ENCODE measurements at regions not wholly inside any gene's neighbourhood (a gene's known extent, or its start where the extent isn't known, plus 50 kb on each side); places are given as distances from the start of the nearest gene placed in this dataset.
"Not testable (repeated sequence)": the region's sequence is repeated elsewhere in the genome, so short reads cannot be mapped to it uniquely, and the experiment has no call there.

DNA sequence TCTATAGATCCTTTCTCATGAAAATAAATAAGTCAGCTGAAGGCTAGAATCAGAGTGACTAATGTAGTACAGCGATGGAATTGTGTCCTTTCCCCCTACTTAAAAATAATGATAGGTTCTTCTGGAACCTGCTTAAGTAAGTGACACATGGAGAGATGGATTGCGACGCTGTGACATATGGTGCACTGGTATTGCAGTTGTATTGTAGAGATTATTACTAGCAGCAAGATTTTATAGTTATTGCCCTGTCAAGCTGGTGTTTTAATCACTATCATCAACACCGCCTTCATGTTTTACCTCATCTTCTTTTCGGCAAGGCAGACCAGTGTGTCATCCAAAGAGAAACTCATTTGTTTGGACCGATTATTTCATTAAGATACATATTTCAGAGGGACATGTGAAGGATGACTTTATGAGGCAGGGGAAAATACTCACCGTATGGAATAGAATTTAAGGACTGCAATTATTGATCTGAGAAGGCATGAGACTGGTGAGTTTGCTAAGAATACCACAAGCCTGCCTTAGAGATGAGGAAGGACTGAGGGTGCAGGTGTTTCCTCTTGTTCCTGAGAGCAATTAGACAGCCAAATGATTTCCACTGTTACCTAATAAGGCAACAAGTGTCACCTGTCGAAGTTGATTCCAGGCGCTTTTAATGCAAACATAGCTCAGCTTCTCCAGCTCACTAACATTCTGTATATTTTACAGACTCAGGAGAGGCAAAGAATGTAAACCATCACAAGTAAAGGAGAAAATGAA, 1855.5 kb downstream of the MAT2B start:
- no peak for DNase-seq

DNA sequence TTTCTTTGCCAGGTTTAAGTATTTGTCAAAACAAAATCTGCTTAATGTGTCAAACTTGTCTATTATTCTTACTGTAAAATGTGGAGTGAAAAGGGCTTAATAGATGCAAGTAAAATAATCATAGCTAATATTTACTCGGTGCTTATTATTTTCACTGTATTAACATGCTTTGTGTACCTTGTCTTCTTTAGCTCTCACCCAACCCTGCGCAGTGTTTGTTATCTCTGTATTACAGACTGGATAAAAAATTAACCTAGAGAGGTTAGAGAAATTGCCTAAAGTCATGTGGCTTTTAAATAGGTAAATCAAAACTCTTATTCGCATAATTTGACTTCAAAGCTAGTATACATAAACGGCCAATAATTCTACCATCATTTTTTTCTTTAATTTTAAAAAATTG, 1864.8 kb downstream of the MAT2B start:
- no peak for DNase-seq

DNA sequence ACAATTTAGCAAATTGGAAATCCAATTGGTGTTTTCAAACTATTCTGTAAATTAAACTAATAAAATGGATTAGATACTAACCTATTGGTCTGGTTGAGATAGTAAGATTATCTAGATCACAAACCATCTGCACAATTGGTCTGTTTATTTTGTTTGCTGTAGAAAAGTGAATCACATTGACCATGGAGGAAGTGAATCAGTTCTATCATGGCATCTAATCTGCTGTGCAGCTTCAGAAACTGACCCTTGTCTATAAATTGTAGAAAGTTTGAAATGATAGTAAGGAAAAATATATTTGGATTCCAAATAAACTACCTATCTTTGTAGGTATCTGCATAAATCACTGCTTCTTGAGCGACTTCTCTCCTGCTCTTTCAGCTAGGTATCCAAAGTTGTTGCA, 1865.4 kb downstream of the MAT2B start:
- no peak for DNase-seq

DNA sequence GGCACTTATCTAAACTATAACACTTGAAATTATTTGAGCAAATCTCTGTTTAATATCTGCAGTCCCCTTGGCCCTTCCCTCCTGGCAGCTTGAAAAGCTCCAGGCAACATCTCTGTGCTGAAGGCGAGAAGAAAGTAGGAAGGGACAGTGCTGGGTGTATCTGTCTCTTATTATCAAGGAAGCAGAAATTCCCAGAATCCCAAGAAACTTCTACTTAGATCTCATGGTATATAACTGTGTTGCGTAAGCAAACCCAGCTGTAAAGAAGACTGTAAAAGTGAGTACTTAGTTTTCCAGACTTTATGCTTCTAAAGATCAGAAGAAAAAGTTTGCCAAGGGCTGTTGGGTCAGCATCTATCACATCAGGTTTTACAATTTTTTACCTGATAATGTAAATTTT, 1869.8 kb downstream of the MAT2B start:
- no peak for DNase-seq

DNA sequence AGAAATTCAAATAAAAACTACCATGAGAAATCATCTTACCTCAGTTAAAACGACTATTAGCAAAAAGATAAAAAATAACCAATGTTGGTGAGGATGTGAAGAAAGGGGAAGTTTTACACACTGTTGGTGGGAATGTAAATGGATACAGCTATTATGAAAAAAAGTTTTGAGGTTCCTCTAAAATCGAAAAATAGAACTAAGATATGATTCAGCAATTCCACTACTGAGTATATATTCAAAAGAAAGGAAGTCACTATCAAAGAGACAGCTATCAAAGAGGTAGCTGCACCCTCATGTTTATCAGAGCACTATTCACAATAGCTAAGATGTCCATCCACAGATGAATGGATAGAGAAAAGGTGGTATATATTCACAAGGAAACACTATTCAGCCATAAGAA, 1888.4 kb downstream of the MAT2B start:
- no peak for DNase-seq

DNA sequence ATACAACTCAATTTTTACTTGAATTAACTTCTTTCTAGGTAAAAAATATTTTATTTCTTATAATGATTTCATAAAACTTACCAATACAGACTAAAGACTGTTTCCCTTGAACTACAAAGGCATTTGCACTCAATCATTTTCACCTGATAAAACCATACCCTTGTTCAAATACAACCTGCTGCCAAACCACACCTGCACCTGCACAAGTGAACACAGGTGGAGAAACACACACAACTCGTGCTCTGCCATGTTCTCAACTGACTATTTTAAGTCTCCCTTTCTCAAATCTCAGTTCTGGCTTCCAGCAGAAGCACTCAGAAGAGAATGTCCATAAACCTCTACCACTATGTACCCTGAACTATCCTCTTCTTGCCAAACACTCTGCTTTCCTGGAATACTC, 1892.1 kb downstream of the MAT2B start:
- no peak for DNase-seq

DNA sequence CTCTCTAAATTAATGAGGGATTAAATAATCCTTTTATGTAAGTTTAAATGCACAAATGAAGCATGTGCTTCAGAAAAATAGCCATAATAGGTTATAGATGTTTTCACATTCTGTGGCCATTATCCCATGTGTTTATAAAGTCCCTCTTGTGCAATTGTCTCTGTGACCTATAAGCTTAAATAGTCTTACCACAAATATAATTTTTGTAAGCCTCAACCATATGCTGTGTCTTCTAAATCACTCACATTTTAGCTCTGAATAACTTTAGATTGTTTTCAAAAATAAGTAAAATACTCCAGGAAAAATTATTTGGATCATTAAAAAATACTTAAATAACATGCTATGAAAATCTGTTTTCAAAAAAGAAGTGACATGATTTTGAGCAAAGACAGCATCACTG, 1894.7 kb downstream of the MAT2B start:
- no peak for DNase-seq

DNA sequence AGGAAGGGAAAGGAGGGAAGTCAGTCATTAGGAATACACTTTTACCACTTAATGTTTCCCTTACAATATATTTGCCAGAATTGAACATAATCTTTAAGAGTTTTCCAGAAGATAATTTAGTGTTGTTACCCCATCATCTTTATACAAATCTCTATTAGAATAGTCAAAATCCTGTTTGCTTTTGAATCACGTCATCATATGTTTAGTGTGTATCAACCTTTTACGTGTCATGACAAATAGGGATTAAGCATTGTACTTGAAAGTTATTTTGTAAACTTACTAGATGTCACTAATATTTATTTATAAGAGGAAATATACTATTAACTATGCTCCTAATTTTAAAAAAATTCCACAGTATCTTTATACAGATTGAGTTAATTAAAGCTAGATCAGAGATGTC, 1899.5 kb downstream of the MAT2B start:
- DNase-seq, result no peak

DNA sequence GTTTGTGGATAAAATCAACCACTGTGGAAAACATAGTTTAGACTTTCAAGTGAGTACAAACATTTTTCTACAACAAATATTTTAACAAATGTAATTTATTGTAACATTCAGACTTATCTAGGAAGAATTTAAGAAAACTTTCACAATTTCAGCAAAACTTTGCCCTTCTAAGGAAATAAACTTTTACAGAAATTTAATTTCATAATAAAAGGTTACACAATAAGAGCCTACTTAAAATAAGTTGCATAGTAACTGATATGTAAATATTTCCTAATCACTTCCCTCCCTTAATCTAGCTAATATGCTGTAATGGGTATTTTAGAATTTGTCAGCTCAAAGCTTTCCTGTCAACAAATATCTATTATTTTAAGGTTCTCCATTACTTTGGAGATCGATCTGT, 1899.9 kb downstream of the MAT2B start:
- no peak for DNase-seq

DNA sequence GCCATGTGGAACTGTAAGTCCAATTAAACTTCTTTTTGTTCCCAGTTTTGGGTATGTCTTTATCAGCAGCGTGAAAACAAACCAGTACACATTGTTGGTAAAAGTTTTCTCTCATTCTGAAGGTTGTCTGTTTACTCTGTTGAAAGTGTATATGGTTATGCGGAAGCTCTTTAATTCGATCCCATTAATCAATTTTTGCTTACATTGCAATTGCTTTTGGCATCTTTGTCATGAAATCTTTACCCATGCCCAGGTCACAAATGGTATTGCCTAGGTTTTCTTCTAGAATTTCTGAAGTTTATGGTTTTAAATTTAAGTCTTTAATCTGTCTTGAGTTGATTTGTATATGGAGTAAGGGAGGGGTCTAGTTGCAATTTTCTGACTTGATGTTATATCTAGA, 1901.9 kb downstream of the MAT2B start:
- no peak for DNase-seq

DNA sequence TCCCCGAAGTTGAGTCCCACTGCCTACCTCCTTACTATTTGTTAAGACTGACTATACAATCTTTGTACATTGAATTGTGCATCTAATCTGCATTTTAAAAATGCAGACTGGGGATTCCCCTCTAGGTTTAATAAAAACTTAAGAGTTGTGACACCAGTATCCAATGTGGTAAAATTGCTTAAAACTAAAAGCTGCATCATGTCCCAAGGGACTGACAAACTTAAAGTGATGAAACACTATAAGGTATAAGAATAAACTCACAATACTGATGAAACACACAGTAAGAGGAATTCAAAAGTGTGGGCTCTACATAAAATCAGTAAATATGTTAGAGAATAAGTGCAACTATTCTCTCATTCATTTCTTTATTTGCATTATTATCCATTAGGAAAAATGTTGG, 1905.1 kb downstream of the MAT2B start:
- no peak for DNase-seq

DNA sequence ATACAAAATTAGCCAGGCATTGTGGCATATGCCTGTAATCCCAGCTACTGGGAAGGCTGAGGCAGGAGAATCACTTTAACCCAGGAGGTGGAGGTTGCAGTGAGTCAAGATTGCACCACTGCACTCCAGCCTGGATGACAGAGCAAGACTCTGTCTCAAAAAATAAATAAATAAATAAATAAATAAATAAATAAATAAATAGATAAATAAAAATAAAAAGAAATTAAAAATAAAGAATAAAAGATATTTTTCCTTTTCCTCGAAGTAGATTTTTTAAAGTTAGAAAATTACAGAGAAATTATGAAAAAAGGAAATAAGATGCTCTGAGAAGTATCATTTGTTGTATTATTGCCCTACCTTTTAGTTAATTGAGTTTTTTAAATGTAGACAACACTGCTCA, 1906.1 kb downstream of the MAT2B start:
- not testable (repeated sequence) for DNase-seq

DNA sequence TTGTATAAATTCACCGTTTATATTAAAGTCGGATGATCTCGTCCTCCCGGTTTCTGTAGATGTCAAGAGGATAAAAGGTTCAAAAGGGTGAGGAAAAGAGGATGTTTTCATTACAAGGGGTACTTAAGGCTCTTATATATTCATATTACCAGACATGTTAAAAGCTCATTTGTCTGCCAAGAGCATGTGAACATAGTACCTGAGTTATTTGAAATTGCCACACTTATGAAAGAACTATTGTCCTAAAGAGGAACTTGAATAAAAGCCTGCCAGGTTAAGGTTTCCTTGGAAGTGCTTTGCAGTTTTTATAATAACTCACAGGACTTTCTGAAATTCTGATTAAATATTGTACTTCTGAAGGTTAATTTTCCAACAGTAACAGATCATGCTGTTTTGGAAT, 1915.1 kb downstream of the MAT2B start:
- no peak for DNase-seq

DNA sequence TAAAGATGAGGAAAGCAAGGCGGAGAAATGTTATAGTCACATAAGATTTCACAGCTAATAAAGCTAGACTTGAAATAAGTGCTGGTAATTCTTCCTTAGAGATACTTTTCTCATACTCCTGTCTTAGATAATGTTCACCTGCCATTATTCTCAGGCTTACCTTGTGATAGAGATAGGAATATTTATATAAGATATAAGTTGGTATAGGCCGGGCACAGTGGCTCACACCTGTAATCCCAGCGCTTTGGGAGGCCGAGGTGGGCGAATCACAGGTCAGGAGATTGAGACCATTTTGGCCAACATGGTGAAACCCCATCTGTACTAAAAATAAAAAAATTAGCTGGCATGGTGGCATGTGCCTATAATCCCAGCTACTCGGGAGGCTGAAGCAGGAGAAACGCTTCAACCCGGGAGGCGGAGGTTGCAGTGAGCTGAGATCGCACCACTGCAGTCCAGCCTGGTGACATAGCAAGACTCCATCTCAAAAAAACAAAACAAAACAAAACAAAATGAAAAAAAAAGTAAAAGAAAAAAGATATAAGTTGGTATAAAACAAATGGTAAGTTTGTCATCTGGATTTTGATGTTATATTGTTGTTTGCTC, 1918.4 kb downstream of the MAT2B start:
- DNase-seq, result no peak

DNA sequence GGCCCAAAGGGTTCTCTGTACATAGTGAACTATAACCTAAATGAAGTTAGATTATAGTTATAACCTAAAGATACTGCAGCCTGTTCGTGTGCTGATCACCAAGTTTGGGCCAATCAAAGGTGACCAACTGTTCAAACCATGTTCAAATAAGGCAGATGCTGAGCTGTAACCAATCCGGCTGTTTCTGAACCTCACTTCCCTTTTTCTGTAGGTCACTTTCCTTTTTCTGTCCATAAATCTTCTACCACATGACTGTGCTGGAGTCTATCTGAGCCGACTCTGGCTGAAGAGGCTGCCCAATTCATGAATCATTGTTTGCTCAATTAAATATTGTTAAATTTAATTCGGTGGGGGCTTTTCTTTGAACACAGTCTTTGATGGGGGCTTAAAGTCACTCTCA, 1920.2 kb downstream of the MAT2B start:
- DNase-seq, result no peak

DNA sequence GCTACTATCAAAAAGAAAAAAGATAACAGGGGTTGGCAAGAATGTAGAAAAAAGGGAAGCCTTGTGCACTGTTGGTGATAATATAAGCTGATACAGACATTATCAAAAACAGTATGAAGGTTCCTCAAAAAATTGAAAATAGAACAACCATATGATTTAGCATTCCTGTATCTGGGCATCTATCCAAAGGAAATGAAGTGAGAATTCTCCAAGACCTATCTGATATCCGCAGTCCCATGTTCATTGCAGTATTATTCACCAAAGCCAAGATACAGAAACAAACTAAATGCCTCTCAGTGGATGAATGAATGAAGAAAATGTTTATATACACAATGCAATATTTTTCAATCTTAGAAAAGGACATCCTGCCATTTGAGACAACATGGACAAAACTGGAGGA, 1943.3 kb downstream of the MAT2B start:
- DNase-seq, result no peak

DNA sequence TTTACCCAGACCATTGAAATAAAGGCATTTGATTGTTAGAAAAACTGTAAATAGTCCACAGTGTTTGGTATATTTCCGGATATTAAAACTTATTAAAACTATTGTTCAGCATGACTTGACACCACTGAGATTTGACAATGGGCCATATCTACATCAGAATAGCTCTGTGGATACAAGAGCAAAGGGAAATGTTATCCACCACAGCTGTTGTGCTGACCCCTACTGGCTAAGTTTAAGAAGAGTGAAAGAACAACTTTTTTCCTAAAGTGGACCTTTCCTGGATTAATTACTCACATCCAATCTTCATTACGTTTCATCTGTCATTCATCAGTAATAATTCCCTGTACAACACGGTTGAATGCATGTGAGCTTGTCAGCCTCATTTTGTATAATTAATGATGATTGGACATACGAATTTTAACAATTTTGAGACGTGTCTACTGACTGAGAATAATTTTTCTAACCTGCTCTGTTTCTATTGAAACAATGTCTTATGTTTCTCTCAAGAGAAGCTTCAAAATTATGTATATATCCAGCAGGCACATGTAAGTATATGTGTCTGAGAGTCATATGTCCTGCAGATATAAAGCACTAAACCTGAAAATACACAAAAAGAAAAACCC, 1952.6 kb downstream of the MAT2B start:
- no peak for DNase-seq

DNA sequence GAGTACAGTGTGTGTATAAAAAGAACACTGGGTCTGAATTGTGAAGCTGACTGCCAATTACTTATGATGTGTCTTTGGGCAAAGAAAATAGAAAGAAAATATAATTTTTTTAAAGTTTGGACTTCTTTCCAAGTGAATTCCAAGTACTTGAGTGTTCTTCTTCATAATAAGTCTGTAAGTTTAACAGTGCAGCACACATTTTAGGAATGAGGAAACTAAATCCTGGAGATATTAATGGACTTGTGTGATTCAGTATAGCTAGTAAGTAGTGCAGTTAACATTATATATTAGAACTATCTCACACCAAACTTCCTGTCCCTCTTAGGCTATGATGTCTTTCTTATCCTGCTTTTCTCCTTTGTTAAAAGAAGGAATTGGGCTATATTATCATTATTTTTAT, 1953.8 kb downstream of the MAT2B start:
- no peak for DNase-seq

DNA sequence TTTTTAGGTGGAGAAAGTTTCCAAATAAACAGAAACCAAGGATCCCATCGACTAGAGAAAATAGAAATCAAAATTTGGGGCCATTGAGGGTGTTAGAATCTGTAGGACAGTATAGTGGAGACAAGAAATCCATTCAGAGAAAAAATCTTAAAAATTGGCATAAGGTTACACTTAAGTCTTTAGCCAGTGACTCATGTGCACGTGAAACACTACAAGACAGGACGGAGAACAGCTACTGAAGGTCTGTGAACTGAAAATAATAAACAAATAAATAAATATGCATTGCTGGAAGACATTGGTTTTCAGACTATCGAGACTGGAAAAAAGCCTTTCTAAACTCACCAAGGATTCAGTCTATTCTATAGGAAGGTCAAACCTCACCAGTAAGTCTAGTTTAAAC, 1955.5 kb downstream of the MAT2B start:
- DNase-seq, result no peak

DNA sequence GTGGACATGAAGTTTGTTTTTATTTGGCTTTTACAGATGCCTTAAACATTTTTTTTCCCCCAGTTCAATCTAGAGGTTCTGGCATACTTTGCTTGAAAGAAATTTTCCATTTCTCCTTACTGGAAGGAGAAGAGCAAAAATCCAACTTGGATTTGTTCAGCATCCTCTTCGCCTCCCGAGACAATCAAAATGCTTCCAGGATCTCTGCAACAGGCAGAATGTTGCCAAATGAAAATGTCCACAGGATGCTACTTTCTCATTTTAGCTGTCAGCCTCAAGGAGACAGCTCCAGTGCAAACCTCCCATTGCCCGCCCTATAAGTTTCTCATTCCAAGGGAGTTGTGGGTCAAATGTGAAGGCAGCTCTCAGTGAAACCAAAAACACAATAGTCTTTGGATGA, 1972.1 kb downstream of the MAT2B start:
- DNase-seq, result no peak

DNA sequence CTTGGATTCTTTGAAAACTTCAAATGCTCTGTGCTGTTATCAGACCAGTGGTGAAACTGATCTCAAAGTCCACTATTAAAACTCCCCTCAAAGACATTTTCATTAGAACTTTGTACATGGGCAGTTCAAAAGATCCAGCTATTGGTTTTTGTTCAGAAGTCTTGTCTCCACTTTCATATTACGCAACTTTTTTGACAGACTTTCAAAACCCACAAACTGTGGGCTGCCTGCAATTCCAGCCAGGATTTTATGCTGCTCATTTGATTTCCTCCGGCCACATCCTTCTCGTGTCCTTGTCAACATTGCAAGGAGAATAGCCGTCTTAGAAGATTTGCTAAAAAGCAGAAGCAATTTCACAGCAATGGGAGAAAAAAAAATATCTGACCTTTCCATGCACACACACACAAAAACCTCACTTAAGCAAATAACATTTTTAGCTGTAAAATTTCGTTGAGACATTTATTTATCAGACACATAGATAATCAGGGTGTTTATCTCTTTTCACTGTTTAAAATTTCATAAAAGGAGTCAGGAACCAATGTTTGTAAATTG, 1990.5 kb downstream of the MAT2B start:
- no peak for DNase-seq

DNA sequence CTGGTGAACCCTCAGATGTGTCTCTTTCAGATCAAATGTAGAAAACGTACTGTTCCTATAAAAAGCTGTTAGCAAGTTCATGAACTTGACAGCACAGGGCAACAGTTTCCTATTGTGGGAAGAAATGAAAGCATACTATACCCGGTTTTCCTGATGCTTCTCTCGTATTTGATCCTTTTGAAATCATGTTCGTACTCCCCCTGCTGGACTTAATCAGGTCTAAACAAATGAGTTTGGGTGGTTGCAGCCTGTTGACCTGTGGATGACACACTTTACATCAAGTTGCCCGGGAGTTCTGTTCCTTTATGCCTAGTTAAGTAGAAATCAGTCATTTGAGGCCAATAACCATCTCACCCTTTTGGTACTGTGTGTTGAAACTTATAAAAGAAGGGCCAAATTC, 1992.3 kb downstream of the MAT2B start:
- DNase-seq, result no peak

DNA sequence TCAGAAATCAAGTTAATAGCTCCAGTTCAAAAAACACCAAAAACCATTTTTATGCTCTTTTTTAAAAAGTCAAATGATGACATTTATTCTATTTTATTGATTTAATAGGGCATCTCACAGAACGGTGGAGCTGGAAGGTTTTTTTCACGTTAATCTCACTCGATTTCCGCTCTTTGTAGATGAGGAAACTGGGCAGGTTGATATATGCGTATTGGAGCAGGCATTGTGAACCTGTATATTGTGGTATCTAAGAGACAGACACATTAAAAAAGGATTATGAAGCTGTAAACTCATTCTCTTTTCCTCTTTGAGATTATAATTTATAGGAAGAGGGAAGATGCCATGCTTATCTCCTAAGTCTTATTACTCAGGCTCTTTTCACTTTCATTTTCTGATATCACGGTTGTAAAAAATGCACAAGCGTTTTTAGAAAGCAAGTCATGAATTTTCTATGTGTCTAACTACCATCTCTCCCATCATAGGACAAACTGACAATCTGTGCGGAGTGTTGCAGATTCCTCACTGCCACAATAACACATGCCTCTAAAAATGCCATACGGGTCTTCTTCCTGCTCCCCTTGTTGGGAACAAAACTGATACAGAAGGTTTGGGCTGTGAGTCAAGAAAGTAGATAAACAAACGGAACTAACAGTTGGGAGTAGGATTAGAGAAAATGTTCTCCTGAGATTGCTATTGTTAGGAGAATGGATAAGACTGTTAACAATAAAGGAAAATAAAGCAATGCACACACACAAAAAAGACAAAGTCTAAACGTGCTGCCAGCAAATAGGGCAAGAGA, 1997.7 kb downstream of the MAT2B start:
- DNase-seq, result no peak

DNA sequence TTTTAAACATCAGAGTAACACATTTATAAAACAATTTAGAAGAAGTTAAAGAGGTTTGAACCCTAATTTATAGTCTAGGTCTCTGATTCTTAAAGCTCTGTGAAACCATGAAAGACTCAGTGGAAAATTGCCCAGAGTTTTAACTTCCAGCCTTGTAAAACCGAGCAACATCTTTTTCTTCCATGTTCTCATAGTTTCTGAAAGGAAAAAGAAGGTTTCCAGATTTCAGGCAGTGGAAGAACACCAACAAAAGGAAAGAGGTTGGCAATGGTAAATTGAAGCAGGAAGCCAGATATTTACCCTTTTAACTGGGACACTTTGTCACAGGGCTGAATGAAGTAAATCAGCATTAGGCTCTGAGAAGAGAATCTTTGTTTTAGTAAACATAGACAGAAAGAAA, 1999.3 kb downstream of the MAT2B start:
- DNase-seq, result no peak

Measured in activated gamma-delta T cell treated with Interleukin-2 at 50 U/mL for 16 hours (primary cell).